ACC112 (cell line): ENCODE measurements at regions not wholly inside any gene's neighbourhood (a gene's known extent, or its start where the extent isn't known, plus 50 kb on each side); places are given as distances from the start of the nearest gene placed in this dataset.

Experiments used
- H2AFZ ChIP-seq: fragments of 200-600 bp; sonication (generic); one replicate; pipeline ENCODE4 v1.6.0; 2017; ENCODE audit warnings: antibody characterized with exemption, low read length; ENCODE audit not compliant: unreplicated experiment
- H3K27ac ChIP-seq: fragments of 200-600 bp; sonication (generic); 2 replicates; pipeline ENCODE4 v1.5.1; 2014; ENCODE audit warnings: low read depth, mild to moderate bottlenecking, antibody characterized with exemption, low read length, moderate library complexity
- H3K27me3 ChIP-seq: fragments of 200-600 bp; sonication (generic); 2 replicates; pipeline ENCODE4 v1.6.1; 2014; ENCODE audit warnings: mild to moderate bottlenecking, antibody characterized with exemption, low read length, moderate library complexity, mixed read lengths; ENCODE audit not compliant: insufficient read depth
- H3K36me3 ChIP-seq: fragments of 200-600 bp; sonication (generic); 2 replicates; pipeline ENCODE4 v1.6.1; 2016; ENCODE audit warnings: mild to moderate bottlenecking, antibody characterized with exemption, low read length, moderate library complexity, mixed read lengths; ENCODE audit not compliant: insufficient read depth
- H3K4me1 ChIP-seq: fragments of 200-600 bp; sonication (generic); one replicate; pipeline ENCODE4 v1.6.1; 2016; ENCODE audit warnings: low read length, mixed read lengths; ENCODE audit not compliant: insufficient read depth, unreplicated experiment, control insufficient read depth
- H3K4me3 ChIP-seq: fragments of 200-600 bp; sonication (generic); 2 replicates; pipeline ENCODE4 v1.5.1; 2014; ENCODE audit warnings: mild to moderate bottlenecking, low read depth, low read length
- H3K79me2 ChIP-seq: fragments of 200-600 bp; sonication (generic); one replicate; pipeline ENCODE4 v1.6.0; 2016; ENCODE audit warnings: low read length; ENCODE audit not compliant: control insufficient read depth, unreplicated experiment, insufficient read depth

DNA sequence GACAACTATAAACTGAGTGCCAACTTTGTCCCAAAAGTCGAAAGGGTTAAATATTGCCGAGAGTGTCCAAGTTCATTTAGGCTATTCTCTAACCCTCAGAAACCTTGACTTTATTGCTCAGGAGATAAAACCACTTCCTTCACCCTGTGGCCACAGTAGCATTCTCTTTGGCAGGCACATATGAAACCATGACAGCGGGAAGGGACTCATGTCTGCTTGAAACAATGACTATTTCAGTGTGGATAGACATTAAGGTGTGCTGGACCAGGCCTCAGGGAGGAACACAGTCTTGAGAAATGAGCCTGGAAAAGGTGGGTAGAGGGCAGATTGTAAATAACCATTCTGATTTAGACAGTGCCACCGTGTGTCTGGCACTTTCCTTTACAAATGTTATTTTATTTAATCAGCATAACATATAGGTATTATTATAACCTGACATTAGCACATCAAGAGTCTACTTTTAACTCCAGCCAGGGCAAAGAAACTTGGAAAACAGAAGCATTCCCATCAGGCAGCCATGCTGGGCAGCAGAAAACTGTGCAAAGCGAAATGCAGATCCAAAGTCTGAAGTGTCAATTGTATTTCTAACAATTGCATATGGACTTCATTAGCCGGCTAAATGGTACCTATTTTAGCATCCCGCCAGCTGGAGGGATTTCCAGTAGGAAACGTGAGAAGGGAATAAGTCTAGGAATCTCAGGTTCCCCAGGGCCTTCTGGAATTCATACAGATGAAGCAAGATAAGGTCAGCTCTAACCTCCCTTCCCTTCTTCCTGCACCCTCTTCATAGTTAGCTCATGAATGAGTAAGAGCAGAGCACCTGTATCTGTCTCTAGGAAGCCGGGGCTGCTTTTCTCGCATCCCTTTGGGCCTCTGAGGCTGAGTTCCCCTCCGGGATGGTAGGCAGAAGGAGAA is 212.8 kb upstream of the ELAC2 start:
- H3K4me1 ChIP-seq: no peaks in the 10 kb centered on the region
- peaks cover 74% of the 10 kb centered on the region for H3K27me3 ChIP-seq
- H3K79me2 ChIP-seq: no peaks in the 10 kb centered on the region
- H3K27ac ChIP-seq: no peak overlapping the region
- H2AFZ ChIP-seq: no peak overlapping the region
- H3K4me3 ChIP-seq: no peak overlapping the region
- H3K36me3 ChIP-seq: no peaks in the 10 kb centered on the region

DNA sequence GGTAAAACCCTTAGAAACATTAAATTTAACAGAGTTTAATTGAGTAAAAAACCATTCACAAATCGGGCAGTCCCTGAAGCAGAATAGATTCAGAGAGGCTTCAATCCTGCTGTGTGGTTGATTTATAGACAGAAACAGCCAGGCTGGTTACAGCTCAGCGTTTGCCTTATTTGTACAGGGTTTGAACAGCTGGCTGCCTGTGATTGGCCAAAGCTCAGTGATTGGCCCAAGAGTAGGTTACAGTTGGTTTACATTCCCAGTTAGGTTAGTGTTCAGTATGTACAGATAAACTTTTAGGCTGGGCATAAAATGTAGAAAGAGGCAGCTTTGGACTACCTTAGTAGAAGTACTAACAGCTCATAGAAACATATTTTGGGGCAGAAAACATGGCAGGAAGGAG is 210.4 kb upstream of the ELAC2 start:
- Histone ChIP-seq H3K27ac (no peak overlapping the region), H3K4me1 (no peaks in the 10 kb centered on the region), H3K27me3 (peaks cover 61% of the 10 kb centered on the region), H3K4me3 (no peak overlapping the region), H3K79me2 (no peaks in the 10 kb centered on the region), H3K36me3 (no peaks in the 10 kb centered on the region), H2AFZ (no peak overlapping the region)

DNA sequence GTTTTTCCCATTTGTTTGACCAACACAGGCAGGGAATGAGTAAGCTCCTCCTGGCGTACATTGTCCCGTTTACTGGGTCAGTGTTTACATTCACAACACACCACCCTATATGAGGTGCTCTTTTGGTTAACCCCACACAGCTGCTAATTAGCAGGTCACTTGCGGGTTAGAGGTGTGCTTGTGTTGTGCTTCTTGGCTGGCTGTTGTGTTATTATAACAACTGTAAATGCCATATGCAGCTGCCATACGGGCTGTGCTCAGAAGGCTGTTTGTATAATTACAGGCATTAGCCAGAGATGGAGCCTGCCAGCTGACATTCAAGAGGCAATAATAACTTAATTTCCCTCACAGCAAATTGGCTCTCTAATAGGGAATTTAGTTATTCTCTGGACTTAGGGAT is 205.1 kb upstream of the ELAC2 start:
- Histone ChIP-seq H3K36me3 (no peaks in the 10 kb centered on the region), H3K27ac (no peak overlapping the region), H3K4me3 (no peak overlapping the region), H2AFZ (no peak overlapping the region), H3K4me1 (no peaks in the 10 kb centered on the region), H3K27me3 (peaks cover 43% of the 10 kb centered on the region), H3K79me2 (no peaks in the 10 kb centered on the region)

DNA sequence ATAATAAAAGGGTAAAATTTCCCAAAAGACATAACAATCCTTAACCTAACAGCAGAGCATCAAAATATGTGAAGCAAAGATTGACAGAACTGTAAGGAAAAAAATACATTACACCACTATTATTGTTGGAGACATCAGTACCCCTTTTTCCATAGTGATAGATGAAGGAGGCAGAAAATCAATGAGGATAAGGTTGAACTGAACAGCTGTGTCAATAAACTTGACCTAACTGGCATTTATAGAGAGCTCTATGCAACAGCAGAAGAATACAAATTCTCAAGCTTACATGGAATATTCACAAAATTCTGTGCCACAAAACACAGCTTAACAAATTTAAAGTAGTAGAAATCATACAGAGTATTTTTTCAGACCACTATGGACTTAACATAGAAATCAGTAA is 195.0 kb upstream of the ELAC2 start:
- Histone ChIP-seq H3K4me3 (no peak overlapping the region), H3K79me2 (no peaks in the 10 kb centered on the region), H3K27me3 (peaks cover 27% of the 10 kb centered on the region), H2AFZ (no peak overlapping the region), H3K4me1 (no peaks in the 10 kb centered on the region), H3K36me3 (no peaks in the 10 kb centered on the region), H3K27ac (no peak overlapping the region)

DNA sequence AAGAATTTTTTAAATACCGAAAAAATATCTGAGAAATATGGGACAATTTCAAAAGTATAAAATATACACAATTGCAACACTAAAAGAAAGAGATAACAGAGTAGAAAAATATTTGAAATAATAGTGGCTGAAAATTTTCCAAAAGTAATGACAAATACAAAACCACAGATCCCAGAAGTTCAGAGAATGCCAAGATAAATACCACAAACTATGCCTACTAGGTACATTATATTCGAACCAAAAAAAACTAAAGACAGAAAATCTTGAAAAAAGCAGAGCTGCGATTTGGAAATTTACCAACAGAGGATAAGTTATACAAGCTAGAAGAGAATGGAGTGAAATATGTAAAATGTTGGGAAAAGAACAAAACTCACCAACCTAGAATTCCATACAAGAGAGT is 191.3 kb upstream of the ELAC2 start:
- Histone ChIP-seq H3K27me3 (peaks cover 41% of the 10 kb centered on the region), H3K36me3 (no peaks in the 10 kb centered on the region), H2AFZ (no peak overlapping the region), H3K27ac (no peak overlapping the region), H3K4me3 (no peak overlapping the region), H3K4me1 (no peaks in the 10 kb centered on the region), H3K79me2 (no peaks in the 10 kb centered on the region)

DNA sequence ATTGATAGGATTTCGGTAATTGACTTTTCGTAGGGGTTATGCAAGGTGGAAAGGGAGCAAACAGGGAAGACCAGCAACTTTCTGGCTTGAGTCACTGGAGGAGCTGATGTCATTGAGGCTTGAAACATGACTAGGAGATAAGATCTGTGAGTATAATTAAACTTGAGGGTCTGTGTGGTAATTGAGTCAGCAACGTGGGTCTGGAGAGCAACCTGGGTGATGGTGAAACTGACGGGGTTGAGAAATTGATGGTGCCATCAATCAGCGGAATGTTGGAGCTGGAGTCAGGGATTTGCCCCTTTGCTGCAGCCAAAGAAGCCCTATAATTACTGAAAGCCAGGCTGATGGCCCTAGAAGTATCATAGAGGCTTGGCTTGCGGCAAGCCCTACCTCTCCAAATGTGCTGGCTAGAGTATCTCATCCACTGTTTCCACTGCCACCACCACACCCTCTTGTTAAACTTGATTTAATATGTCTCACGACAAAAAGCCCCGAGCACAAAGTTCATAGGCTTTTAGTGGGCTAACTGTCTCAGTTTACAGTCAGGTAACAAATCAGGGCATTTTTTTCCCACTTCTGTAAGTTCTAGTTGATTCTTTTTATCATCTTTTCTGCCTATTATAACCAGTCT is 186.9 kb upstream of the ELAC2 start:
- H3K27ac ChIP-seq: no peak overlapping the region

DNA sequence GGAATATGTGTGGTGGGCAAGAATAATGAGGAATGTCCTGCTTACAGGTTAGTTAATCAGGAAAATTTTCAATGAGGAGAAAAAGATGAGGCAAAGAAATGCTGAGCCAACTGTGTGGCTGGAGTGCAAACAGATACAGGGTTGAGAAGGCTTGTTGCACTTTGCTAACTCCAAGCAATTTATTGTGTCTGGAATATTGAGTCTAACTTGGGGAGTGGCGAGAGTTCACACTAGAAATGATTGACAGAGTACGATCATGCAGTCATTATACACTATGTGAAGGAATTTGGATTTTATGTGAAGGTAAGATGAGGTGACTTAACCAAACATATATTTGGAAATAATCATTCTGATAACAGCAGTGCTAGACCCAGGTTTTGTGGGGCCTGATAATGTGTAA is 185.0 kb upstream of the ELAC2 start:
- Histone ChIP-seq H3K36me3 (no peaks in the 10 kb centered on the region), H3K27me3 (peaks cover 57% of the 10 kb centered on the region), H3K27ac (no peak overlapping the region), H3K4me1 (no peaks in the 10 kb centered on the region), H2AFZ (no peak overlapping the region), H3K79me2 (no peaks in the 10 kb centered on the region), H3K4me3 (no peak overlapping the region)

More for the DNA sequence above, 186.9 kb upstream of the ELAC2 start:
- no peaks in the 10 kb centered on the region for H3K4me1 ChIP-seq
- no peaks in the 10 kb centered on the region for H3K36me3 ChIP-seq
- H3K79me2 ChIP-seq: no peaks in the 10 kb centered on the region
- no peak overlapping the region for H3K4me3 ChIP-seq
- H3K27me3 ChIP-seq: peaks cover 55% of the 10 kb centered on the region
- H2AFZ ChIP-seq: no peak overlapping the region

DNA sequence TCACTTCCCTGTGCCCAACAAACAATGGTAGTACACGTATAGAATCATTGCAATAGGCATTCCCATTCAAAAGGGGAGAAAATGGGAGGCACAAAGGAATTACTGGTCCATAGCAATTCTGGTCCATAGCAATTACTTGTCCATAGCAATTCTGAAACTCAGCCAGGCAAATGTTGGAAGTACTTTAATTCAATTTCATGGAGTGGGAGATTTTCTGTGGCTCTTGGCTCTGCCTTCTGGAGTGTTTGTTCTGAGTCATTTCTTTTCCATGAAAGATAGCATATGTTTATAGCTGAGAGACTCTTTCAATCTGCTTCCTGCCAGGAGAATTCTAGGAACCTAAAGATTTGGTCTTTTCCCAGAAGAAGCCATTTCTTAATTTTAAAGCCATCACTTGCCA is 182.8 kb upstream of the ELAC2 start:
- Histone ChIP-seq H3K27ac (no peak overlapping the region), H3K4me3 (no peak overlapping the region), H3K79me2 (no peaks in the 10 kb centered on the region)

DNA sequence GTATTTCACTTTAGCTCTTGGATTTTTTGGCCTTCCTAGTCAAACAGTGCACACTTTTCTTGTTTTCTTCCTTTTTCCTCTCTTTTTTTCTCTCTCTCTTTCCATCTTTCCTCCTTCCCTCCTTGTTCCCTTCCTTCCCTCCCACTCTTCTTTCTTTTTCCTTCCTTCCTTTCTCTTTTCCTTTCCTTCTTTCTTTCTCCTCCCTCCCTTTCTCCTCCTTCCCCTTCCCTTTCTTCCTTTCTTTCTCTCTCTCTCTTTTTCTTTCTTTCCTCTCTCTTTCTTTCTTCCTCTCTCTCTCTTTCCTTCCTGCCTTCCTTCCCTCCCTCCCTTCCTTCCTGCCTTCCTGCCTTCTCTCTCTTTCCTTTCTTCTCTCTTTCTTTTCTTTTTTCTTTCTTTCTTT is 181.6 kb upstream of the ELAC2 start:
- H3K36me3 ChIP-seq: no peaks in the 10 kb centered on the region
- H3K27ac ChIP-seq: no peak overlapping the region
- no peaks in the 10 kb centered on the region for H3K4me1 ChIP-seq
- H3K27me3 ChIP-seq: peaks cover 62% of the 10 kb centered on the region
- no peaks in the 10 kb centered on the region for H3K79me2 ChIP-seq
- H3K4me3 ChIP-seq: no peak overlapping the region
- H2AFZ ChIP-seq: no peak overlapping the region

More for the DNA sequence above, 182.8 kb upstream of the ELAC2 start:
- Histone ChIP-seq H2AFZ (no peak overlapping the region), H3K36me3 (no peaks in the 10 kb centered on the region), H3K4me1 (no peaks in the 10 kb centered on the region), H3K27me3 (peaks cover 58% of the 10 kb centered on the region)

DNA sequence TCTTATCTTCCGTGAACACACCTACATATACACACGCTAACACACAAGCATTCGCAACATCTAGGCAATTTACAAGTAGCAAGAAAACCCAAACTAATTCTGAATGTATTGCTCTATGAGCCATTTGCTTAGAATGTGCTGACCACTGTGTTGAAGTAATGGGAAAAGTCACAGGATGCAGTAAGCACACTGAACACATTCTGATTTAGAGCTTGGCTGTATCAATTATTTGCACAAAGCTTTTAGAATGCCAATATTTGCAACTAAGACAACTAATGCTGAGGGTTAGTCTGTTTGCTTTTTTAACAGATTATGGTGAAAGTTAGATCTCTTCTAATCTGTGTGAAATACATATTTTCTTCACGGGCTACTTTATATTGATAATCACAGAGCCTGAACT is 179.8 kb upstream of the ELAC2 start:
- Histone ChIP-seq H3K4me1 (no peaks in the 10 kb centered on the region), H3K4me3 (no peak overlapping the region), H3K79me2 (no peaks in the 10 kb centered on the region), H2AFZ (no peak overlapping the region), H3K27me3 (peaks cover 76% of the 10 kb centered on the region), H3K27ac (no peak overlapping the region), H3K36me3 (no peaks in the 10 kb centered on the region)

DNA sequence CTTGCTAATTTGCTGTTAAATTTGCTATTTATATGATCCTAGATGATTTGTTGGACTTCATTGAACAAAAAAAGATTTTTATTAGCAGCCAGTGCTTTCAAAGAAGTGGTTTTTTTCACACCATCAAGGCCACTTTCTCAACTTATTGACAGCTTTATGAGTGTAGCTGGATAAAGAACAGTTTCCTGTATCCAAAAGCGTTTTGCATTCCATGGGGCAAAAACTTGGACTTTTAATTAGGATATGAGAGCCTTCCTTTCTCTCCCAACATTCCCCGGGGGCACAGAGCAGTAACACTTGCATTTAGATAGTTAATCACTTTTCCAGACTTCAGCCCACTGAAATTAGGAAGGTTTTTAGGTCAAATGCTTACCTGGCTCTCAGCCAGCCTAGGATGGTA is 177.1 kb upstream of the ELAC2 start:
- no peak overlapping the region for H3K27ac ChIP-seq
- no peaks in the 10 kb centered on the region for H3K4me1 ChIP-seq
- H3K36me3 ChIP-seq: no peaks in the 10 kb centered on the region
- H3K4me3 ChIP-seq: no peak overlapping the region
- H3K27me3 ChIP-seq: peaks cover 69% of the 10 kb centered on the region
- H3K79me2 ChIP-seq: no peaks in the 10 kb centered on the region
- H2AFZ ChIP-seq: no peak overlapping the region
